ENCODE measurements at regions not wholly inside any gene's neighbourhood (a gene's known extent, or its start where the extent isn't known, plus 50 kb on each side); places are given as distances from the start of the nearest gene placed in this dataset.

DNA sequence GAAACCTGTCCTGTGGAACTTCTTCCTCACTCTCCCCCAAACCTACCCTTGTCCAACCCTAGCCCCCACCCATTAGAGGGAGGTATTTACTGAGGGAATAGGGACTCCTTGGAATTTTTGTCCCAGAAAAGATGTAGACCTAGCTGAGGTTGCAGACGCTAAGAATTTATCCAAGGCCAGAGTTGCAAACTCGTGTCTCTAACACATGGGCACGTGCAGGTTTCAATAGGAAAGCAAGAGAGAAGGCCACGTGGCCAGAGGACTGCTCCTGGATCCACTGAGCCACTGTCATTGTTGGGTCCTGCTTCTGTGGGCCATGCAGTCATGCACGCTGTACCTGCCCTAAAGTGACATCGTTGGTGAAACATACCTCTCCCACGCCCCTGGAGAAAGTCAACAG is 243.4 kb upstream of the KCNG1 start:
- no peak for DNase-seq (ENCODE audit: low spot score)

- DNase-seq (ENCODE audit: low spot score), result no peak
Measured at GRCh38 chr20:51265361-51265760, 242.5 kb upstream of the KCNG1 start.

- no peak for DNase-seq (ENCODE audit: low spot score)
Measured at GRCh38 chr20:51262240-51262639, 239.3 kb upstream of the KCNG1 start.

GRCh38 chr20:51259455-51259854 is 236.5 kb upstream of the KCNG1 start:
- no peak for DNase-seq (ENCODE audit: low spot score)

- DNase-seq (ENCODE audit: low spot score), result no peak
Measured at GRCh38 chr20:51258582-51259165, 235.8 kb upstream of the KCNG1 start.

DNA sequence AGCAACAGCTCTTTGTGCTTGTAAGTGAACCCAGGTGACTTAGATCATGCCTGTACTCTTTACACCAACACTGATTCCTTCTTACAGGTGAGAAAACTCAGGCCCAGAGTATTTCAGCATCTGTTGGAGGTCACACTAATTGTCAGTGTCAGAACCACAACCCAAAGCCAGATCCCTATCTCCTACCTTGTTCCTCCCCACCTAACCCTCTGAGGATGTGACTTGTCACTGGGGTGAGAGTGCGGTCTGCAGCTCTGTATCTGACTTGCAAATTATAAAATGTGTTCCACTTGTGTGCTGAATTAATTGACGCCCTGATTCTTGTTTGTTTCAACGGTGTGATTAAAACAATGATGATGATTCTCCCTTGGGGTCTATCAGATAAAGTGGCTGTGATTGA is 232.5 kb upstream of the KCNG1 start:
- no peak for DNase-seq (ENCODE audit: low spot score)

DNA sequence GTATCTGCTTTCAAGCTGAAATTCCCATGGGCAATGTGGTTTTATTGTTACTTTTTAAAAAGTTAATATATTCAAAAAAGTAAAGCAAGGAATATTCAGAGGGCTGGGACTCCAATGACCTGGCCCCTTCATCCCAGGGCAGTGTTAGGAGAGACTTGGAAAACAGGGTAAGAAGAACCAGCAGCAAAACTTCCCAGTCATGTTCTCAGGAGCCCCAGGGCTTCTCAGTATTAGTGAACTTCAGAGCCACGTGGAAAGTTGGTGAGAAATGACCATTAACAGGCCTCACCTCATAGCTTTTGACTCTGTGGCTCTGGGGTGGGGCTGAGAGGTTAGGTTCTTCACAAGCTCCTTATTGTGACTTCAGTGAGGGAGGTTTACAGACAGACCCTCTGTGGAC is 230.4 kb upstream of the KCNG1 start:
- DNase-seq (ENCODE audit: low spot score), result no peak

DNA sequence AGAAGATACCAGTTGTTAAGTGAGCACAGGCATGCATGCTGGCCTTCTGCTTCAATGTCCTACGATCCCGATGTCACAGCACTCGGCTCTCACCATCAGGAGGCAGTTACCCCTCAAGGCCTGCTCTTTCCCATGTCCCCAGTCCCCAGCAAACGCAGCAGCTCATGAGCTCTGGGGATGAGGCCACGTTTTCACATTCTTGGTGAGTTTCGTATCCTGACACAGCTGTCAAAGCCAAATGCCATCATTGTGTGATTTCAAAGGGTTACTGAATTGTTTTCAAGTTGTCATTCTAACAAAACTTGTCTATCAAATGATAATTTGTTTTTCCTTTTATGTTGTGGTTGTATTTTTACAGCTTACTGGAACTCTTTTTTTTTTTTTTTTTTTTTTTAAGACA is 226.9 kb upstream of the KCNG1 start:
- no peak for DNase-seq (ENCODE audit: low spot score)

- DNase-seq (ENCODE audit: low spot score), result no peak
Measured at GRCh38 chr20:51249215-51249614, 226.3 kb upstream of the KCNG1 start.

DNA sequence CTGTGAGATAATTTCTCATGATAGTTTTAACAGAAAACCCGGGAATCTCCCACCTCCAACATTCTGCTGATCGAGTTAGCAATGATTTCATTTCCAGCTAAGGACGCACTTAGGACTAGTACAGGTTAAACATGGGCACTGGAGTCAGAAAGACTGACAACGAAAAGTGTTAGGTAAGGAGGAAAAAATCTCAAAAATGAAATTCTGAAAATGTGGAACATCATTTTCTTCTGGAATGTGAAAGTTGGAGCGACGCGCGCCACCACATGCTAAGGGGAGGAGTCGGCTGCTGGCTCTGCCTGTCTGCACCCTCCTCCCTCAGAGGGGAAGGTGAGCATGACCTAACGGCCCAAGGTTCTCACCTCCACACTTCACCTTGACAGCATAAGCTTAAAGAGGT is 221.6 kb upstream of the KCNG1 start:
- DNase-seq (ENCODE audit: low spot score), result no peak

DNA sequence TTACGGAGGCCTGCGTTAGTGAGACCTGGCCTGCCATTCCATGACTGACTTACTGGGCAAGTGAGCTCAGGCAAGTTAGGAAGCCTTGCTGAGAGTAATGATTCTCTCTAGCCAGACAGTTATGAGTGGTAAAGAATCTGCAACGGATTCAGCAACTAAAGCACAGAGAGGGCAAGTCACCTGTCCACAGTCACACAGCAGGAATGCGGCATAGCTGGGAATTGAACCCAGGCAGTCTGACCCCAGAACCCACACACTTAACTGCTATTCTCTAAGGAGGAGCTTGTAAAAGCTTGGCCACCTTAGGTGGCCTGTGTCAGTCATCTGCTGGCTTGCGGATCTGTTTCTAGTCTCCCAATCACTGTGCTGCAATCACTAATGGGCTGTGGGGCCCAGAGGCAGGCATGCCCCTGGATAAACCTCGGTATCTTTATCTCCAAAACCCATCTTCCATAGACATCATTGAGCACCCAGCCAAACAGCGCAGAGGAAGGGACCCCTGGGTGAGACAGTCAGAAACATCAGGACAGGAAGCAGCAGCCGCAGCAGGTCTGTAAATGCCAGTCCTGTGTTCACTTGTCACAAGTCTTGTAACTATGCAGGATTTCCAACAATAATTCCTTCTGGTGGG is 215.9 kb upstream of the KCNG1 start:
- no peak for DNase-seq (ENCODE audit: low spot score)

- DNase-seq (ENCODE audit: low spot score), result no peak
Measured at GRCh38 chr20:51237791-51238190, 214.9 kb upstream of the KCNG1 start.

- no peak for DNase-seq (ENCODE audit: low spot score)
Measured at GRCh38 chr20:51237278-51237677, 214.4 kb upstream of the KCNG1 start.

DNA sequence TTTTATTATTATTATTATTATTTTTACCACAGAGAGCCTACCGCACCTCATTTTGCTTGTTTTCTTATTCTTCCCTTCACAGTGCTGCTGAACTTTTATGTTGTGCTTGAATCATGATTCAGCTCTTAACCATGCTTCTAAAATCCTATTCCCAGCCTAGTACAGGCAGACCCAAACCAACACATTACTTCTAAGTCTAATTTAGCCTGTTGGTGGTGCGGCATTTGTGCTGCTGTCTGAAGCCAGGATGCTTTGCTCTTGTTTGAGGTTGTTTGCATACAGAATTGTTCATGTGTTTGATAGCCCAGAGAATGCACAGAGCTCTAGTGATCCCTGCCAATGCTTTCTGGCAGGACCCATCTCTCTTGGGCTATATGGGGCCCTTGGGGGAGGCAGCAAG is 213.5 kb upstream of the KCNG1 start:
- DNase-seq (ENCODE audit: low spot score), result no peak

DNA sequence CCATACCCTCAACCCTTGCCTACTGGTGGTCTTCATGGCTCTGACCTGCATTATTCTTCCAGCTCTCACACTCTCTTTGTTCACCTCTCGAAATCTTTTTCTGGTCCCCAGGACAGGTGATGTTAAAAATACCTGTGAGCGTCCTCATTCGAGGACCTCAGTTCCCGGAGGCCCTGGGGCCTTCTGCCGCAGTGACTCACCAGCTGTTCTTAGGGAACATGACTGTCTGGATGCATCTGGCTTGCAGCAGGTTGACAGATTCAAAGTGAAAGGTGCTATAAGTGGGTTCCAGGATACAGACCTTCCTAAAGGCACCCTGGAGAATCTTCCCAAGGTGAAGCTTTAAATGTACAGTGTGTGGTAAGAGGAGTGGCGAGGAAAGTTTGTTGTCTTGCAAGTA is 210.4 kb upstream of the KCNG1 start:
- DNase-seq (ENCODE audit: low spot score), result no peak

- DNase-seq (ENCODE audit: low spot score), result no peak
Measured at GRCh38 chr20:51230727-51231126, 207.8 kb upstream of the KCNG1 start.

GRCh38 chr20:51228763-51229162 is 205.9 kb upstream of the KCNG1 start:
- no peak for DNase-seq (ENCODE audit: low spot score)

DNA sequence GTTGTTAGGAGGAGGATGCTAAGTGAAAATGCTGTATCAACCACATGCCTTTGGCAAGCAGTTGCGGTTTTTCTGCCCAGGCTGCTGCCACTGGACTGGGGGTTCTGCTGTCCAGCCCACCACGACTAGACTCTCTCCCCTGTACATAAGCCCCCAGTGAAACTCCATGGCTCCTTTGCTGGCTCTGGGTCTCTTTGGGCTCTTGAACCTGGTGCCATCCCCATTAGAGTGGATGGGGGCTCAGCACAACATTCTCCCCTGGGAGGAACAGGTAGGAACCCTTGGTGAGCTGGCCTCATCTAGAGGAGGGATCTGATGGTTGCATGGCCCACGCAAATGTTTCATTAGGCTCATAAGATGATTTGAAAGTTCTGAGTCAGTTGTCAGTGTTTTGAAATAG is 204.8 kb upstream of the KCNG1 start:
- DNase-seq (ENCODE audit: low spot score), result no peak

DNA sequence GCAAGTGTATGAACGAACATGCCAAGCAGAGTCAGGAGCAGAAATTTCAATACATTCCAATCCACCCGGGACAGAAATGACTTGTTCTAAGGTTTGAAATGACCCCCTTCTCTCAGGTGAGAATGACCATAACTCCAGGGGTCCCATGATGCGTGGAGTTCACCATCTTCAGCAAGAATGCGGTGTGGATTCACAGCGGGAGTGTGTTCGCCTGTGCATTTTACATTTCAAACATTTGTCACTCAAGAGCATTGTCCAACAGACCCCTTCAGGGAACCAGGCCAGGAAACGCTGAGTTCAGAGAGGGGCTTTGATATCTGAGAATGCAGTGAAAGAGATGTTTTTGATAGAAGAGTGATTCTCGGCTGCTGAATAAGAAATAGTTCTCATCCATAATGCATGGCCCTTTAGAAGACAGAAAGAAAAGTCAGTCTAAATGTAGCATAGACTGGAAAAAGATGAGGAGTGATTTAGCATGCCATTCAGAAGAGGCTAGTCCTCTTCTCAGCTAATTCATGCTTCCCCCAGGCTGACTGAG is 200.3 kb upstream of the KCNG1 start:
- no peak for DNase-seq (ENCODE audit: low spot score)

GRCh38 chr20:51221791-51222408 is 199.0 kb upstream of the KCNG1 start:
- DNase-seq (ENCODE audit: low spot score), result no peak

DNA sequence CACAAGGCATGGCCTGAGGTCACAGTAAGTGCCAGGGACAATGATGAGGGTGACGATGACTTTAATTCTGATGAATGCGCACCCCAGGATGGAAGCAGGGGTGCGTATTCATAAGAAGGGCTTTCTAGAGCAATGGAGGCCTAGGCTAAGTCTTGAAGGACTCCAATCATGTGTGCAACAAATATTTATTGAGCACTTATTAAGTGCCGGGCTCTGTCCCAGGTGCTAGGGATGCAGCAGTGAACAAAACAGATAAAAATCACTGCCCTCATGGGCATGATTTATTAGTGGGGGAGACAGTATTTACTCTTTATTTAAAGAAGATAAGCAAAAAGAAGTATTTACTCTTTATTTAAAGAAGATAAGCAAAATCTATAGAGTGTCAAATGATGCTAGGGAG is 198.2 kb upstream of the KCNG1 start:
- DNase-seq (ENCODE audit: low spot score), result no peak

DNA sequence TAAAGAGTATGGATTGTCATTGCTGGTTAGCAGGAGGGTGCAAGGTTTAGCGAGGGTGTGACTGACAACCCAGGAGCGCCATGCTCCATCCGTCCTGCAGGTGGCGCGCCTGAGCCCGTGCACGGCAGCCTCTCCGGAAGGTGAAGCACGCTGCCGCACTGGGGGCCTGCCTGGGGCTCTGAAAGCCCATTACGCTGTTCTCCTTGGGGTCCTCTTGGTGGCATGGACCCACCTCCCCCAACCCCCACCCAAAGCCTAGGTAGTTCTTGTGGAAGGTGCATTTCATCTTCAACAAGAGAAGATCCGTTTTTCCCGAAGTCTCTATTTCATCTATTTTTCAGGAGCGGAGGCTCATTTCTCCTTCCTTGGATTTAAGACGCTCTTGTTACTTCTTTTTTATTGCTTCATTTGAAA is 197.4 kb upstream of the KCNG1 start:
- peak; percentile 72 for DNase-seq (ENCODE audit: low spot score)

DNA sequence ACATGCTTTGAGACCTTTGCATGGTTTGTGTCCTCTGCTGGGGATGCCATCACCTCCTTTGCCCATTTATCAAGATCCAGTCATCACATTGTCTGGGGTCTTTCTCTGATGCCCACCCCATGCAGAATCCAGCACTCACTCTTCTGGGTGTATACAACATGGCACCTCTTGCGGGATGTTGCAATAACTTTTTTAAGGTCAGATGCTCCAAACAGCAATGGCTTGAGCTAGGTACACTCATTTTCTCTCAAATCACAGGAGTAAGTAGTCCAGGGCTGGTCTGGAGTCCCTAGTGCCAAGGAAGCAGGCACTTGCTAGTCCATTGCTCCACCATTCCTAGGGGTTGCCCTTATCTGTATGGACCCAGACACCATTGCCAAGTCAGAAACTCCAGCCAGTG is 196.6 kb upstream of the KCNG1 start:
- no peak for DNase-seq (ENCODE audit: low spot score)

DNA sequence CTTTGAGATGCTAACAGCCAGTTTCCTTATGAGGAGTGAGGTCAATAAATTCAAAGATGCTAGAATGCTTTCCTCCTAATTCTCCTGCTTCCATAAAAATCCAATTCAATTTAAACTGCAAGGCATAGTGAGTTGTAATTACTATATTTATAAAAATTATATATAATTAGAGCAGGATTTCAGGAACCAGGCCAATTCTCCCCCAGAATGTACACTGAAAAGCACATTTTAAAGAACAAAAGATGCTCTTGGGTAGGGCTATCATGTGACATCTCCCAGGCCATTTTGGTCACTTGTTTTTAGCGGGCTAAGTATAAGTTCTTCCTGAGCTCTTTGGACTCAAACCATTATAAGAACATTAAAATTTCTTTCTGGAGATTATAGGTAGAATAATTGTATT is 195.7 kb upstream of the KCNG1 start:
- DNase-seq (ENCODE audit: low spot score), result no peak
